ENCODE measurements at regions not wholly inside any gene's neighbourhood (a gene's known extent, or its start where the extent isn't known, plus 50 kb on each side); places are given as distances from the start of the nearest gene placed in this dataset.

GRCh38 chr6:164377348-164377918 is 932.0 kb downstream of the C6orf118 start:
- DNase-seq (ENCODE audit: extremely low read depth, low read depth), result no peak
- TF ChIP-seq CTCF (IDR thresholded peaks at IDR 0.05; ENCODE audit: low read depth, low read length, missing control alignments), result no peak
- no peak overlapping the region for H3K4me3 ChIP-seq (replicated peaks; ENCODE audit: low read depth, low read length)

- no peak for TF ChIP-seq CTCF (IDR thresholded peaks at IDR 0.05; ENCODE audit: low read depth, low read length, missing control alignments)
- DNase-seq (ENCODE audit: extremely low read depth, low read depth), result no peak
Observed at GRCh38 chr6:164370773-164371172, 938.6 kb downstream of the C6orf118 start.

GRCh38 chr6:164359441-164359840 is 944.9 kb downstream of the QKI start:
- no peak for TF ChIP-seq CTCF (IDR thresholded peaks at IDR 0.05; ENCODE audit: low read depth, low read length, missing control alignments)
- no peak for DNase-seq (ENCODE audit: extremely low read depth, low read depth)
- H3K4me3 ChIP-seq (replicated peaks; ENCODE audit: low read depth, low read length), result no peak overlapping the region

More at GRCh38 chr6:164370773-164371172, 938.6 kb downstream of the C6orf118 start:
- no peak overlapping the region for H3K4me3 ChIP-seq (replicated peaks; ENCODE audit: low read depth, low read length)

GRCh38 chr6:164359036-164359435 is 944.5 kb downstream of the QKI start:
- no peak for DNase-seq (ENCODE audit: extremely low read depth, low read depth)
- no peak overlapping the region for H3K4me3 ChIP-seq (replicated peaks; ENCODE audit: low read depth, low read length)
- no peak for TF ChIP-seq CTCF (IDR thresholded peaks at IDR 0.05; ENCODE audit: low read depth, low read length, missing control alignments)

GRCh38 chr6:164356814-164357213 is 942.3 kb downstream of the QKI start:
- TF ChIP-seq CTCF (IDR thresholded peaks at IDR 0.05; ENCODE audit: low read depth, low read length, missing control alignments), result no peak
- DNase-seq (ENCODE audit: extremely low read depth, low read depth), result no peak
- no peak overlapping the region for H3K4me3 ChIP-seq (replicated peaks; ENCODE audit: low read depth, low read length)

GRCh38 chr6:164347455-164347854 is 932.9 kb downstream of the QKI start:
- no peak for TF ChIP-seq CTCF (IDR thresholded peaks at IDR 0.05; ENCODE audit: low read depth, low read length, missing control alignments)
- no peak overlapping the region for H3K4me3 ChIP-seq (replicated peaks; ENCODE audit: low read depth, low read length)
- no peak for DNase-seq (ENCODE audit: extremely low read depth, low read depth)

GRCh38 chr6:164346631-164347030 is 932.1 kb downstream of the QKI start:
- no peak for TF ChIP-seq CTCF (IDR thresholded peaks at IDR 0.05; ENCODE audit: low read depth, low read length, missing control alignments)
- DNase-seq (ENCODE audit: extremely low read depth, low read depth), result no peak
- no peak overlapping the region for H3K4me3 ChIP-seq (replicated peaks; ENCODE audit: low read depth, low read length)

All from HFF-Myc (cell line).